ENCODE measurements at regions not wholly inside any gene's neighbourhood (a gene's known extent, or its start where the extent isn't known, plus 50 kb on each side); places are given as distances from the start of the nearest gene placed in this dataset.
"Not testable (repeated sequence)": the region's sequence is repeated elsewhere in the genome, so short reads cannot be mapped to it uniquely, and the experiment has no call there.

DNA sequence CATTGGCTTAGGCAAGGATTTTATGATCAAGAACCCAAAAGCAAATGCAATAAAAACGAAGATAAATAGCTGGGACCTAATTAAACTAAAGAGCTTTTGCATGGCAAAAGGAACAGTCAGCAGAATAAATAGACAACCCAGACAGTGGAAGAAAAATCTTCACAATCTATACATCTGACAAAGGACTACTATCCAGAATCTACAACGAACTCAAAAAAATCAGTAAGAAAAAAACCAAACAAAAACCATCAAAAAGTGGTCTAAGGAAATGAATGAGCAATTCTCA lies 109.5 kb upstream of the ETV3 start:
- not testable (repeated sequence) for TF ChIP-seq TAF1 (IDR thresholded peaks at IDR 0.05; ENCODE audit: borderline replicate concordance, low read depth, low read length); POLR2AphosphoS5 (IDR thresholded peaks at IDR 0.05; ENCODE audit: low read depth, low read length); POLR2A (IDR thresholded peaks at IDR 0.05; ENCODE audit: low read depth, low read length)

Data from GM12892 (cell line).